A549 (cell line): ENCODE measurements at regions not wholly inside any gene's neighbourhood (a gene's known extent, or its start where the extent isn't known, plus 50 kb on each side); places are given as distances from the start of the nearest gene placed in this dataset.

Source experiments
- CBX2 ChIP-seq: fragments of 200-600 bp; sonication (generic); IDR thresholded peaks from 2 replicates; pipeline ENCODE4 v1.6.1; 2016; ENCODE audit warnings: low read depth, mild to moderate bottlenecking, borderline replicate concordance
- CHD2 ChIP-seq: fragments of 150-350 bp; IDR thresholded peaks from 2 replicates; pipeline ENCODE4 v1.6.1; 2014; ENCODE audit warnings: low read length; ENCODE audit not compliant: partially characterized antibody
- ESRRA ChIP-seq: fragments of 150-350 bp; IDR thresholded peaks from 2 replicates; pipeline ENCODE4 v1.6.1; 2014; ENCODE audit warnings: mild to moderate bottlenecking, low read length, borderline replicate concordance
- FOSB ChIP-seq: fragments of 250-450 bp; sonication (Bioruptor Pico); IDR thresholded peaks from 2 replicates; pipeline ENCODE4 v1.5.0; 2020; ENCODE audit warnings: mild to moderate bottlenecking, moderate library complexity
- POLR2A ChIP-seq: IDR thresholded peaks from 2 replicates; pipeline ENCODE4 v1.6.1; 2012; ENCODE audit warnings: mild to moderate bottlenecking, low read length
- ZFP36 ChIP-seq: fragments of 450-650 bp; IDR thresholded peaks from 2 replicates; pipeline ENCODE4 v1.6.1; 2014; ENCODE audit warnings: borderline replicate concordance; ENCODE audit not compliant: partially characterized antibody
- TF ChIP-seq, protein P1 (sequence below): fragments of >200 bp; sonication (Bioruptor Twin); formaldehyde crosslinking; IDR thresholded peaks from 3 replicates; pipeline ENCODE4 v1.5.1; 2016
- TF ChIP-seq, protein P2 (sequence below): fragments of 450-650 bp; IDR thresholded peaks from 2 replicates; pipeline ENCODE4 v1.6.1; 2014; ENCODE audit warnings: antibody characterized with exemption
- TF ChIP-seq, protein P3 (sequence below): IDR thresholded peaks from 2 replicates; pipeline ENCODE4 v1.6.1; 2012

DNA sequence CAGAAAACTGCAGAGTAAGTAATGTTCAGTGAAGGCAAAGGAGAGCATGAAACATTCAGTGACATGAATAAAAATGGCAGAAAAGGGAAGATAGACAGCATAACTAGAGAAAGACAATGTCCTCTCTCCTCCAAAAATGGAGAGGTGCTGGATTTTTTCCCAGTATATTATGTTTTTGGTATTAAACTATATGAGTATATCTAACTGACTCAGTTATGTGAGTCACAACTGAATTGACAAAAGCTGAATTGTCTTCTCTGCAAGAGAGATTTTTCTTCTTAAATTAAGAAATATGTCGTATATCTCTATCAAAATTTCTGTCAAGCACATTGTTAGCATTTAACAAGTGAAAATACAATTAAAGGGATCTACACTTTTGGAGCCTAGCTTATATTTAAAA, 375.1 kb downstream of the CHSY3 start:
- TF ChIP-seq, protein P1, sequence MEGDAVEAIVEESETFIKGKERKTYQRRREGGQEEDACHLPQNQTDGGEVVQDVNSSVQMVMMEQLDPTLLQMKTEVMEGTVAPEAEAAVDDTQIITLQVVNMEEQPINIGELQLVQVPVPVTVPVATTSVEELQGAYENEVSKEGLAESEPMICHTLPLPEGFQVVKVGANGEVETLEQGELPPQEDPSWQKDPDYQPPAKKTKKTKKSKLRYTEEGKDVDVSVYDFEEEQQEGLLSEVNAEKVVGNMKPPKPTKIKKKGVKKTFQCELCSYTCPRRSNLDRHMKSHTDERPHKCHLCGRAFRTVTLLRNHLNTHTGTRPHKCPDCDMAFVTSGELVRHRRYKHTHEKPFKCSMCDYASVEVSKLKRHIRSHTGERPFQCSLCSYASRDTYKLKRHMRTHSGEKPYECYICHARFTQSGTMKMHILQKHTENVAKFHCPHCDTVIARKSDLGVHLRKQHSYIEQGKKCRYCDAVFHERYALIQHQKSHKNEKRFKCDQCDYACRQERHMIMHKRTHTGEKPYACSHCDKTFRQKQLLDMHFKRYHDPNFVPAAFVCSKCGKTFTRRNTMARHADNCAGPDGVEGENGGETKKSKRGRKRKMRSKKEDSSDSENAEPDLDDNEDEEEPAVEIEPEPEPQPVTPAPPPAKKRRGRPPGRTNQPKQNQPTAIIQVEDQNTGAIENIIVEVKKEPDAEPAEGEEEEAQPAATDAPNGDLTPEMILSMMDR, result no peak
- no peak for TF ChIP-seq CHD2
- TF ChIP-seq FOSB (CRISPR knock-in tag), result no peak
- TF ChIP-seq CBX2, result no peak
- TF ChIP-seq ESRRA, result no peak
- TF ChIP-seq ZFP36, result no peak
- no peak for TF ChIP-seq POLR2A
- TF ChIP-seq, protein P2, sequence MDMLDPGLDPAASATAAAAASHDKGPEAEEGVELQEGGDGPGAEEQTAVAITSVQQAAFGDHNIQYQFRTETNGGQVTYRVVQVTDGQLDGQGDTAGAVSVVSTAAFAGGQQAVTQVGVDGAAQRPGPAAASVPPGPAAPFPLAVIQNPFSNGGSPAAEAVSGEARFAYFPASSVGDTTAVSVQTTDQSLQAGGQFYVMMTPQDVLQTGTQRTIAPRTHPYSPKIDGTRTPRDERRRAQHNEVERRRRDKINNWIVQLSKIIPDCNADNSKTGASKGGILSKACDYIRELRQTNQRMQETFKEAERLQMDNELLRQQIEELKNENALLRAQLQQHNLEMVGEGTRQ, result no peak
- TF ChIP-seq, protein P3, sequence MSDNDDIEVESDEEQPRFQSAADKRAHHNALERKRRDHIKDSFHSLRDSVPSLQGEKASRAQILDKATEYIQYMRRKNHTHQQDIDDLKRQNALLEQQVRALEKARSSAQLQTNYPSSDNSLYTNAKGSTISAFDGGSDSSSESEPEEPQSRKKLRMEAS, result no peak
